HG03095 (cell line): ENCODE measurements at regions not wholly inside any gene's neighbourhood (a gene's known extent, or its start where the extent isn't known, plus 50 kb on each side); places are given as distances from the start of the nearest gene placed in this dataset.
"Not testable (repeated sequence)": the region's sequence is repeated elsewhere in the genome, so short reads cannot be mapped to it uniquely, and the experiment has no call there.

Experiments
- ATAC-seq: cut with Tn5 transposase; IDR thresholded peaks from one replicate; pipeline ENCODE4 v1.9.1; 2021; ENCODE audit warnings: moderate library complexity; ENCODE audit not compliant: unreplicated experiment

DNA sequence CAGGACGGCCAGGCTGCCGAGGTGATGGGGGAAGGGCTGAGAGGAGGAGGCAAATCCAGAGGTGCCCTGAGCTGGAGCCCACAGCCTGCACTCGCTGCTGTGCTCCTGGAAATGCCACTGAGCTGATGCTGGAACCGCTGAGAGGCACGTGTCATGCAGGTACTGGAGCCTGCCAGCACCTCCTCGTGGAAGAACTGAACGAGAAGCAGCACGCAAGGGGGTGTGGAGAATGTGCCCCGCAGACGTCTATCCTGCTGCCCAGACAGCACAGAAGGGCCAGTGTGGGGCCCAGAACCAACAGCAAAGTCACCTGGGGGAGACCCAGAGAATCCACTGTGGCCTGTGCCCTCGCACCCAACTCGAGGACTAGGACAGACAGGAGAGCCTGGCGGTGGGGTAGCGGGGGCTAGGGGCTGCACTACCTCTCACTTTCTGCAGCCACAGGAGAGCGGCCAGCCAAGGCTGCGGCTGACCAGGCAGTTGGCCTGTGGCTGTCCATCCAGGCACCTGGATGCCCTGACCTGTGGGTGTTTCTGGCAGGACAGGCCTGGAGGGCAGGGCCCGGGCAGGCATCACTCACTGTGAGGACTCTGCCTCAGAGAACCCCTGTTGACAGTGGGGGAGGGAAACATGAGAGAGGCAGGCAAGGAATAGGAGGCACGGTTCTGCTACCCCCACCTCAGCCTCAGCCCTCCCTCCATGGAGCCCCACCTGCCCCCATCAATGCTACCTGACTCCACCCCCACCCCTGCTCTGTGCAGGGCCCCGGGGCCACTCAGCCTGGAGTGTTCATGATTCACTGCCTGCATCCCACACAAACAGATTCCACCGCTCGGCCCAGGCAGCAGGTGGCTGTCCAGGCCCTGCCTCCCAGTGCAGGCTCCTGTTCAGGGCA is 213.1 kb downstream of the TBC1D2B start:
- no peak for ATAC-seq

DNA sequence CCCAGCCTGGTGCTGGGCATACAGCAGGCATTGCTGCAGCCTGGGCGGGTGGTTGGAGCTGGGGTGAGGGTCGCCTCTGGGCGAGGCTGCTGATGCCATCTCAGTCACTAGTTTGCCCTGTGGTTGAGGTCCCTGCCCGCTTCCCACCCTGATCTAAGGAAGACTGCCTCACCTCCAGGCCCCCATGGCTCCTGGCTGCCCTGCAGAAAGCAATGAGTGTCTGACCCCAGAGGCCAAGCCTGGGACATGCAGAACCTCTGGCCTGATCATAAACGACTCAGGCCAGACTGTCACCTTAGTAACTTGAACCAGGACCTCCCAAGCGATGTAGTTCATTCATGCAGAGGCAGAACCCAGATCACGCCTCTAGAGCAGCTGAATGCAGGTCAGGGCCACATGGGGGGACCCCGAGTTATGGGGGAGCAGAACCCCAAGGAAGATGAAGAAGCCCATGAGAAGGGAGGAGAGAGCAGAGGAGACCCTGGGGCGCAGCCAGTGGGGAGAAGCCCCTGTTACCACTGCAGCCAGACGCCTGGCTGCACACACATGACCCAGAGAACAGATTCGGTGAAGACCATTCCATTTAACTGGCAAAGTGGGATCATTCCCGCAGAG is 213.9 kb downstream of the TBC1D2B start:
- ATAC-seq, result no peak

DNA sequence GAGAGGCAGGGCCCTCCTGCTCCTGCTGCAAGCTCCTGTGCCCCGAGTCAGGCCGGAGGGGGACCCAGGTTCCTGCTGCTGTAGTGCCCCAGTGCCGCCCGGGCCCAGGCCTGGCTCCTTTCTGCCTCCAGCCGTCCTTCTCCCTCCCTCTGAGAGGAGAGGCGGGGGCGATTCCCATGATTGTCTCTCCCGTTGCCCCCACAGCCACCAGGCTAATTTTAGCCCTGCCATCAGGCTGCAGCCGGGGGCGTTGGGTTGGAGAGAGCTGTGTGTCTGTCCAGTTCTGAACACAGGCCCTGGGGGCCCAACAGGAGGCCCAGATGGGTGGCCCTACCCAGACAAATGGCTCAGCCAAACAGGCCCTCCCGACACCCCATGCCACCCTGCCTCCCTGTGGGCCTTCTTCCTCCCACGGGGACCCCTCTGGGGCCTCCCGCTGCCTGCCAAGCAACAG is 214.8 kb downstream of the TBC1D2B start:
- ATAC-seq, result no peak

- not testable (repeated sequence) for ATAC-seq
These were observed 215.4 kb downstream of the TBC1D2B start for GRCh38 chr15:77861997-77862635.

DNA sequence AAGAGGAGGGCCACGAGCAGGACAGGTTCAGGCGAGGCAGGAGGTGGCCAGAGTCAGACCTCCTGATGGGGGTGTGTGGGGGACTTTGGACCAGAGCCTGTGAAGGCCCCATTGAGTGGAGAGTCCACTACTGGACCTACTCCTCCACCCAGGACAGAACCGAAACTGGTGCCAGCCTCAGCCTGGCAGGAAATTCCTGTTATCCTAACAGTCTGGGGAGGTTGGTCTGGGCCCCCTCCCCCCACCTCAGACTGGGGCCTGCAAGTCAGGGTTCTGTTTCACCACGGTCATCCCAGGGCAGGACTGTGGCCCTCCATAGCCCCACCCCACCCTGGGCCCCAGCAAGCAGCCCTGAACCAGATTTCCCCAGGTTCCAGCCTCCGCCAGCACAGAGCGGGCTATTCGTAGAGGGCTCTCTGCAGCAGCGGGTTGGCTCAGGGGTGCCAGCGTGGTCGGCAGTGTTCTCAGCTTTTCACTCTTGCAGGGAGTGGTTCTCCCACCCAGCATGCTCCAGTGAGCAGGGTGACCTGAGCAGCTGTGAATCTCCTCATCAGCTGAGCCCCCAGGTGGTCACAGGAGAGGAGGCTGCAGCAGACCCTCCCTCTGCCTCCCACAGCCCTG is 217.3 kb downstream of the TBC1D2B start:
- ATAC-seq, result no peak

- ATAC-seq, result no peak
These were observed 217.9 kb downstream of the TBC1D2B start for GRCh38 chr15:77859491-77860060.

DNA sequence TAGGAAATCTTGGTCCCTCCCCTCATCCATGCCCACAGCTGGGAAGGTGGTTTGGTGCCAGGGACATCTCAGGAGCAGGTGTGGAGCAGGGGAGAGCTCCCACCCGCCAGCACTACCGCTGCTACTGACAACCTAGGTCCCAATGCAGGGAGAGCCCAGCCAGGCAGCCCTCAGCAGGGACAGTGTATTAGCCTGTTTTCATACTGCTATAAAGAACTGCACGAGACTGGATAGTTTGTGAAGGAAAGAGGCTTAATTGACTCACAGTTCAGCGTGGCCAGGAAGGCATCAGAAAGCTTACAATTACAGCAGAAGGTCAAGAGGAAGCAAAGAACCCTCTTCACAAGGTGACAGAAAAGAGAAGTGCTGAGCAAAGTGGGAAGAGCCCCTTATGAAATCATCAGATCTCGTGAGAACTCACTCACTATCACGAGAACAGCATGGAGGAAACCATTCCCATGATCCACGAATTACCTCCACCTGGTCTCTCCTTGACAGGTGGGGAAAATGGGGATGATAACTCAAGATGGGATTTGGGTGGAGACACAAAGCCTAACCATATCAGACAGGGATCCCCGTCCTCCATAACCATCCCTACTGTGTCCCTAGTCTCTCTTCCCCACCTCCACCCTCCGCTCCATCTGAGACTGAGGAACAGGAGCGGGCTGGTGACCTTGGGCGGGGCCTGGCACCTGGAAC is 218.6 kb downstream of the TBC1D2B start:
- ATAC-seq, result no peak

GRCh38 chr15:77857419-77857818 is 220.1 kb downstream of the TBC1D2B start:
- no peak for ATAC-seq

DNA sequence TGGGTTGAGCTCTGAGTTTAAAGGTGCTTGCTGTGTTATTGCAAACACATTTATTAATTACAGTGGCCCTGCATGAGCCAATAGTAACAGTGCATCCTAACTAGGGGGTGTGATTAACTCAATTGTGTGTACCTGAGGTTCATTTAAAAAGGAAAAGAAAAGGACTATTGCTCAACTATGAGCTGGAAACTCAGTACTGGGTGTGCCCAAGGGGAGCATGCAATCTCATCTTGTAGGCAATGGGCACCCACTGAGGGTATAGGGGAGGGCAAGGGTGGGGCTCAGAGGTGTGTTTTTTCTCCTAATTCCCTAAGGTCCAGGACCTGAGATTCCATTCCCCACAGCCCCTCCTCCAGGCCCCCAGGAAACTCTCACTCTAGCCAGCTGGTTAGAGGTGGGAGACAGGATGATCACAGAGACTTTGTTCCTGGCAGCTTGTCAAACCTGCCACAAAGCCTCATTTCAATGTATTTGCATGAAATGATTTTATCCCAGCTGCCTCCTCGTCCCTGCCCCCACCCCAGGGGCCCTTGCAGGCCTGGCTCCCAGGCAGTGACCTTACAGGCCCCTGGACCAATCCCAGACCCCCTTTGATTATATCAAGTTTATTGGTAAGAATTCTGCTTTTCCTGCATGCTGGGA is 220.7 kb downstream of the TBC1D2B start:
- ATAC-seq, result no peak

GRCh38 chr15:77855871-77856270 is 221.6 kb downstream of the TBC1D2B start:
- no peak for ATAC-seq

- ATAC-seq, result no peak
These were observed 222.3 kb upstream of the LINGO1 start for GRCh38 chr15:77854980-77855379.

- ATAC-seq, result no peak
These were observed 221.2 kb upstream of the LINGO1 start for GRCh38 chr15:77853910-77854309.

DNA sequence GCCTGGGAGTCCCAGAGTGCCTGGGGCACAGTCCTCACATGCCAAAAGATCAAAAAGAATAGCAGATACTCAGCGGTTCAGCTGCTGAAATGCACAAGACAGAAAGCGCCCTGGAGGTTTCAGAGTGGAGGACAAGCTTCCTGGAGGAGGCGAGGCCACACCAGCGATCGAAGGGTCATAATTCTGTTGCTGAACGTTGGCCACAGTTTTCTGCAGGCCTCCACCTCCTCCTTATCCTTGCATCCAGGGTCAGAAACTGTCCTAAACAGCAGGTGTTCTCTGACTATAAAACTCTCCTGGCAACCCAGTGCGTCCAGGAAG is 220.3 kb upstream of the LINGO1 start:
- no peak for ATAC-seq

DNA sequence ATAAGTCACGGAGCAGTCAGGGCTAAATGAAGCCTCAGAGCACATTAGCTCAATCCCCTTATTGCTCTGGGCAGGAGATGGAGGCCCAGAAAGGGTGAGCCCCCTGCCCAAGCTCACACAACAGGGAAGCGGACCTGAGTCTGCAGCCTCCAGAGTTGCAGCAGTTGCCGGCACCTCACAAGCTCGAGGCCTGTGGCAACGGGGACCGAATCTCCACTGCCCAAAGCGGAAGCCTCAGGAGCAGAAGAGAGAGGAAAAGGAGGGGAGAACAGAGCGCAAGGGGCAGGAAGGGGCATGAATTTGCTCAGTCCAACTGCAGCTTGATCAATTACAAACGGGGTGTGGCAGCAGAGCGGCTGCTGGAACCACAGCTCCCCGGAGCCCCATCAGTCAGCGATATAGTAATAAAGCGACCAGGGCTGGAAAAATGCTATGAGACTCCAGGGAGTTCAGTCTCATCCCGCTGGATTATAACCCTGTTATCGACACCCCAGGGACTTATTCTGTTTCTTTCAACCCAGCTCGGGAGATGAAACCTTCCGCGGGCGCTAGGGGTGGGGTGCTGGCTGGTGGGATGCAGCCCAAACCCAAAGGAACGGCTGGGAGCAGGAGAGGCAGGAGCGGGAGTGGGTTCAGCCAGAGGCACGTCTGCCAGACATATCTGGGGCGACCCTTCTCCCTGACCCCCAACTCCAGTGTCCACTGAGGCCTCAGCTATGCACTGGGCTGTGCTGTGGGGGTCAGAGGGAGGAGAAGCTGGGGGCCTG is 219.7 kb upstream of the LINGO1 start:
- no peak for ATAC-seq

DNA sequence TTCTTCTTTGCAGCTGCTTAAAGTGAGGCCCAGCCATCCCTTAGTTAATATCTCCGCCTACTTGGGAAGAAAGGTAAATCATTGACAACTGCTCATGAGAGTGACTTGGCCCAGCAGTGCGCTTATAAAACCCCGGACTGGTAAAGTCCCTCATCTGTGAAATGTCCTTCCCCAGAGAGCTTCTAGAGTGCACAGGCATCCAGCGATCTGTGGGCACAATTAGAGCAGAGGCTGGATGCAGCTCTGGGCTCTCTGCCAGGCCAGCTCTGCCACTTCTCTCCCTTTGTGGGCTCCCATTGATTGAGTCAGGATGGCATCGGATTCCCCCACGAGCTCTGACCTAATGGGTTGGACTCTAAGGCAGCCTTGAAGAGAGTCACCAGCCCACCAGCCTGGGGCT is 219.0 kb upstream of the LINGO1 start:
- no peak for ATAC-seq

DNA sequence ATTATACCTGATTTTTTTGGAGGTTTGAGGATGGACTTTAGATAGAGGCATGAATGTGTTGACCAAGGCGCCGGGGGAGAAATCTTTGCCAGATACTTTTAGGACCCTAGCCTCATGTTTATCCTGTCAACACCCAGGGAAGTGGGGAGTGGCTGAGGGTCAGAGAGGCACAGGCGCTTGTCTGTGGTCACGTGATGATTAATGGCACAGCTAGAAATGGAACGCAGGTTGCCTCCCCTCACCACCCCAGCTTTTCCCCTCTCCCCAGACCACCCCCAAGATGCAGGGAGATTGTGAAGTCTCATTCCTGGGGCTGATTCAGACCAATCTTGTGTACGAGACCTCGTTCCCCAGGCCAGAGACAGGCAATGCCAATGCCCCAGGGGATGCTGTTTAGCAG is 218.4 kb upstream of the LINGO1 start:
- no peak for ATAC-seq

GRCh38 chr15:77846986-77847385 is 214.3 kb upstream of the LINGO1 start:
- no peak for ATAC-seq

DNA sequence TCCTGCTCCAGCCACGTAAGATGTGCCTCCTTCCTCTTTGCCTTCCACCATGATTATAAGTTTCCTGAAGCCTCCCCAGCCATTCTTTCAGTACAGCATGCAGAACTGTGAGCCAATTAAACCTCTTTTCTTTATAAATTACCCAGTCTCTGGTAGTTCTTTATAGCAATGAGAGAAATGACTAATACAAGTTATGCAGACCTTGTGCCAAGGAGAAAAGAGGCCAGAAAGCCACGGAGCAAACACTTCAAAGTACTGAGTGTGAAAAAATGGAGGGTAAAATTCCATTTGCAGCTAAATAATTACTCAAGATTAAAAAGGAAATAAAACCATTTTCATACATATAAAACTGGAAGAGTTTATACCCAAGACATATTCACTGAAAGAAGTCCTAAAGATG is 213.6 kb upstream of the LINGO1 start:
- no peak for ATAC-seq

- ATAC-seq, result no peak
These were observed 212.2 kb upstream of the LINGO1 start for GRCh38 chr15:77844798-77845446.
